Epidermal melanocyte (primary cell): ENCODE measurements at regions not wholly inside any gene's neighbourhood (a gene's known extent, or its start where the extent isn't known, plus 50 kb on each side); places are given as distances from the start of the nearest gene placed in this dataset.

ENCODE experiments used
- DNase-seq: peaks from one replicate; pipeline ENCODE4 v3.0.0; 2011; ENCODE audit warnings: low spot score; ENCODE audit not compliant: insufficient read length

- no peak for DNase-seq
Measured at GRCh38 chr20:20831794-20832193, 119.3 kb upstream of the RALGAPA2 start.

GRCh38 chr20:20829681-20830080 is 117.2 kb upstream of the RALGAPA2 start:
- no peak for DNase-seq

- DNase-seq = no peak
Measured at GRCh38 chr20:20827992-20828597, 115.7 kb upstream of the RALGAPA2 start.

DNA sequence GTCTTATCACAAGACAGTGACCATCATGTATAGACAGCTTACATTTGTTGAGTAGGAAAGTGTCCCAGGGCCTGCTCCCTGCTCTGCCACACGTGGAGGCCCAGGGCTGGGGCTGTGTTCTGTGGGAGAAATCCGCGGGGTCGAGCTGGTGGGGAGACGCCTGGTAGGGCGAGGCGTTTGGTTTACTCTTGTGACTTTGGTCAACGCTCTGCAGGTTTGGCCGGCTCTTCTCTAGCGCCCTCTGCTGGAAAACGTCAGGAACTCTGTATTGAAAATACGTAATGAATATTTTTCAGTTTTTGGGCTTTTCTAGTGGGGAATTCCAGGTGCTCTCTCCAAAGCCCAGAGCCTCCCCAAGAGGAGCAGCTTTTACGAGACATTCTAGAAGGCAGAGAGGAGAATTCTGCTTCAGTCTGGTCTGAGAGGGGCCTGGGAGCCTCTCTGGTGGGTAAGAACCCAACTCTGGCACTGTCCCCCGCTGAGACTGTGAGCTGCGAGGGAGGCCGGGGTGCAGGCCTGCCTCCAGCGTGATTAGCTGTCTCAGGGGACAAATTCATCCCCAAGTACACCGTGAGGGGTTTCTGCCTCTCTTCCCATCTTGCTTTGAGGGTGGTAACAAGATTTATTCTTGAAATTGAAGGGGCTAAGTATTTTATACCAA is 112.6 kb upstream of the RALGAPA2 start:
- DNase-seq = no peak

- DNase-seq = no peak
Measured at GRCh38 chr20:20823476-20823881, 111.0 kb upstream of the RALGAPA2 start.

- no peak for DNase-seq
Measured at GRCh38 chr20:20821484-20822260, 109.2 kb upstream of the RALGAPA2 start.

DNA sequence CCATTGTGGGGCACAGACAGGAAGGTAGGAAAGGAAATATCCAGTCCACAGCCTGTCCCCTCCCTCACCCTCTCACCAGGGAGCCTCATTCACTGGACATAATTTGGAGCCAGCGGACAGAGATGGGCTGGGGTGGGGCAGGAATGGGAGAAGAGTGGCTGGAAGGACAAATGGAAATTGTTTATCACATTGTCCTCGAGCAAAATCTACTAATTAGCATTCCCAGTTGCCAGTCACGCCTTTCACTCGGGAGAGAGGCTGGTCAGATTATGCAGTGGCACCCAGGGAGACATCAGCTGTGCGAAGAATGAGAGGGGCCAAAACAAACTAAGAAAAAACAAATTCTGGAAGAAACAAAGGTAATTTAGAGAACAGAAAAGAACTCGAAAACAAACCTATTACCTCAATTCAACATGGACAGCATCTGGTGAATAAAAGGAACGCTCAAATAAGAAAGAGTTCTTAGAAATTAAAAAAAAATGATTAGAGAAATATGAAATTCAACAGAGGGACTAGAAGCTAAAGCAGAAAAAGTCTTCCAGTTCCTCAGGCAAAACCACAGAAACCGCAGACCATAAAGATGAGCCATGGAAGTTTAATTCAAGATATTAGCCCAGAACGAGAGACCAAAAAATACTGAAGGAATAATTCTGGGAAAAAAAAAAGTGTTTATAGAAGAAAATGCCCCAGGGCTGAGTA is 108.5 kb upstream of the RALGAPA2 start:
- DNase-seq = no peak

DNA sequence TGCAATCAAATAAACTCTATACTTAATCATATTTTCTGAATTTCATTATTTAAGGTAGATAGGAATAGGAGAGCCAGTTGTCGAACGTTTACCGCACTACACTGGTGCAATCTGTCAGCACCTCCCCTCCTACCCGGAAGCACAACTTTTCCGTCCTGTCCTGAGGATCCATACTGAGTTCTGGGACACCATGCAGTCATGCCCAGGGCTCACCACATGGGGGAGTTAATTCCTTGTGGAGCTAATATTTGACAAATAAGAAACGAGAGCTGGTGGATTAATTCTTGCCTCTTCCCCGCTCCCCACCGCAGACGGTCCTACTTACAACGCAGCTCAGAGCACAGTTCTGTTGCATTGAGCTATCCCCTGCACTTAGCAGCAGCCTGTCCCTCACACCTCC is 107.7 kb upstream of the RALGAPA2 start:
- DNase-seq = no peak

- DNase-seq = no peak
Measured at GRCh38 chr20:20816969-20817755, 104.7 kb upstream of the RALGAPA2 start.

- no peak for DNase-seq
Measured at GRCh38 chr20:20815711-20816455, 103.4 kb upstream of the RALGAPA2 start.

DNA sequence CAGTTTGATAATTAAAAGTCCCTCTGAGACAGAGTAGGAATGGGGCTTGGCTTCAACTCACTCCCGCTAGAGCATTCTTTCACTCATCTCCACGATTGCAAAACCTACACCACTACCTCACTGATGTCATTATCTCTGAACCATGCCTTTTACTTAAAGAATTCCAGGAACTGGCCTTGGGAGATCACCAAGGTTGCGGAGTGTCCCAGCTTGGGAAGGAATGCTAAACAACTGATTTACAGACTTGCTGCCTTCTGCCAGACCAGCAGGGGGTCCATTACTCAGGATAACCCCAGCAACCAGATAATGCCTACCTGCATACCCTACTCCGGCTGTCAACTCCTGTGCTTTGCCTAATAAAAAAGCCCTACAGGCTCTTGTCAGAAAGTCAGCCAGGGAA is 102.2 kb upstream of the RALGAPA2 start:
- DNase-seq = no peak

GRCh38 chr20:20812136-20812535 is 99.7 kb upstream of the RALGAPA2 start:
- DNase-seq = no peak

- DNase-seq = no peak
Measured at GRCh38 chr20:20808016-20808415, 95.6 kb upstream of the RALGAPA2 start.

- no peak for DNase-seq
Measured at GRCh38 chr20:20806121-20807095, 94.0 kb upstream of the RALGAPA2 start.

DNA sequence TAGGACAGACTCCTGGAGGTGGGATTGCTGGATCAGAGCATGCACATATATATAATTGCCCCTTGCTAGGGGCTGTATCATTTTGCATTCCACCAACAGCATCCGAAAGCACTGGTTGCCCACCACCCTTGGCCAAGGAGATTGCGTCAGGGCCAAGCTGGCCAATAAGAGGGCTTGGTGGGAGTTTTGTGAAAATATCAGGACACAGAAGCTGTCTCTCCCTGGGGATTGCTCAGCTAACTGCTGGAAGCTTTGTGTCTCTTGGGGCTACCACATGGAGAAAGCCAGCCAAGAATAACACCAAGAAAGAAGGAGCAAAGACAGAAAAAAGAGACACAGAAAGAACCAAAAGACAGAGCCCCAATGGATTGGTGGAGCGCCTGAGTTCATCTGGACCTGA is 90.6 kb upstream of the RALGAPA2 start:
- no peak for DNase-seq

- no peak for DNase-seq
Measured at GRCh38 chr20:20802328-20802727, 89.9 kb upstream of the RALGAPA2 start.

DNA sequence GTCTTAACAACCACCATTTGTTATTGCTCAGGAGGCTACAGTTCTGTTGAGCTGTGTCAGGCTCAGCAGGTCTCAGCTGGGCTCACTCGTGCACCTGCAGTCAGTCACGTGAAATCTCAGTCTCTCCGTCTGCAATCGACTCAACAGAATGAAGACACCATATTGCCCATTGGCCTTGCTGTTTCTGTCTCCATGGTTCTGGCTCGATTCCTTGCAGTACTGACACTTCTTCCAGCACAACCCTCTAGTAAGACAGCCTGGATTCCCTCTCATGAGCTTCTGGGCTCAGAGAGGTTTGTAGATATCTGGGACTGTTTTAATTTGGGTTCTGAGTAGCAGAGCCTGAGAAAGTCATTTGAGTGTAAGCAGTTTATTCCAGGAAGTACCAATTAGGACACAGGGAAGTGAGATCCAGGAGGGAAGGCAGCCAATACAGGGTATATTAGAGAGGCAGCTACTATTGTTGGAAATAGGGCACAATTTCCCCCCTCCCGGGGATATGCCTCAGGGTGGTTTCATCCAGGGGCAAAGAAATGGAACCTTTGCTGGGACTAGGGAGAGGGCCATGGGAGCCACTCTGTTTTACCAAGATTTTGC is 87.4 kb upstream of the RALGAPA2 start:
- DNase-seq = no peak

DNA sequence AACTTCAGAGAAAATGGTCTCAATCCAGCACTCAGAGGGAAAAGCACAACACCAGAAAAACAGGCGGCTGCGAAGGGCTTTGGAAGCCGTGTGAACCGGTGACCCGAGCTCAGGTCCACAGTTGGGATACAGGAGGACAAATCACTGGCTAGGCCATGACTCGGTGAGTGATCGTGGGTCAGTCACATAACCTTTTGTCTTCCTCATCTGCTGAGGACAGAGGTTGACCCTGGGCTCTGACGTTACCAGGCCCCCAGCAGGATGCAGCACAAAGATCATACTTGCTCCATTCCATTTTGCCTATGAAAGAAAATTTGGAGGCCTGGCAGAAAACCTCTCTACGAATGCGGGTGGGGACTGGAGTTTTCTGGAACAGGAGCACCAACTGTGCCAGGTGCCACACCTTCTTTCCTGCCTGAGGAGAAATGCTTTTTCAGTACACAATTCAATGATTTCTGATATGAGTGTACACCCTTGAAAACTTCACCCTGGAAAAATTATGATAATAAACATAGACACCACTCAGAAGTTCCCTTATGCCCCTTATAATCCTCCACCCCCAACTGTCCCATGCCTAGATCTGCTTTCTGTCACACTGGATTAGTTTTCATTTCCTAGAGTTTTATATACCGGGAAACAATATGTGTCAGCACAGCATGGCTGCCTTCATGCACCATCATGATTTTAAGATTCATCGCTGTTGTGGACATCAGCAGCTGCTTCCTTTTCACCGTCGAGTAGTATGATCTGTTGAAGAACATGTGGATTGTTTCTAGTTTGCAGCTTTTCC is 85.3 kb upstream of the RALGAPA2 start:
- no peak for DNase-seq
